GM21528 (cell line): ENCODE measurements at regions not wholly inside any gene's neighbourhood (a gene's known extent, or its start where the extent isn't known, plus 50 kb on each side); places are given as distances from the start of the nearest gene placed in this dataset.
"Not testable (repeated sequence)": the region's sequence is repeated elsewhere in the genome, so short reads cannot be mapped to it uniquely, and the experiment has no call there.

Source experiments
- ATAC-seq: cut with Tn5 transposase; IDR thresholded peaks from one replicate; pipeline ENCODE4 v1.9.1; 2021; ENCODE audit warnings: mild to moderate bottlenecking, moderate library complexity; ENCODE audit not compliant: unreplicated experiment, low FRiP score

DNA sequence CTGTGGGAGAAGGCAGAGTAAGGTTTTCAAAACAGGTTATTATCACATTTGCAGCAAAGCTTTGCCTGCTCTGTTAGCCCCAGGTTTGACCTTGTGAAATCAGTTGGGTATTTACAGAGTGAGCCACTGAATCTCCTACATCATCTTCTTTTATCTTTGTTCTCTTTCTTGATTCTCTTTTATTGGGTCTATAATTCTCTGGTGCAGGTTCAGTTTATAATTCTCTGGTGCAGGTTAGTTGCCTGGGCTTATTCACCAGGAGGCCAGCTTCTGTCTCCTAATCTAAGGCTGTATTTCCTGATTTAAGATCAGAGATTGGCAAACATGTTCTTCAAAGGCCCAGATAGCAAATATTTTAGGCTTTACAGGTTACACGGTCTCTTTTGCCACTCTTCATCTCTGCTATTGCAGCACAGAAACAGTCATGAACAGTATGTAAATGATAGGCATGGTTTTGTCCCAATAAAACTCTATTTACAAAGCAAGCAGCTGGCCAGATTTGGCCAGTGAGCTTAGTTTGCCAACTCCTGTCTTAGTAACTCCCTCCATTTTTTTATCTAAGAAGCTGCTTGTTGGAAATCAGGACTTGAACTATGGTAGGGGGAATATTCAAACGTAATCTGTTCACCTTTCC is 205.0 kb upstream of the RIMS1 start:
- no peak for ATAC-seq

DNA sequence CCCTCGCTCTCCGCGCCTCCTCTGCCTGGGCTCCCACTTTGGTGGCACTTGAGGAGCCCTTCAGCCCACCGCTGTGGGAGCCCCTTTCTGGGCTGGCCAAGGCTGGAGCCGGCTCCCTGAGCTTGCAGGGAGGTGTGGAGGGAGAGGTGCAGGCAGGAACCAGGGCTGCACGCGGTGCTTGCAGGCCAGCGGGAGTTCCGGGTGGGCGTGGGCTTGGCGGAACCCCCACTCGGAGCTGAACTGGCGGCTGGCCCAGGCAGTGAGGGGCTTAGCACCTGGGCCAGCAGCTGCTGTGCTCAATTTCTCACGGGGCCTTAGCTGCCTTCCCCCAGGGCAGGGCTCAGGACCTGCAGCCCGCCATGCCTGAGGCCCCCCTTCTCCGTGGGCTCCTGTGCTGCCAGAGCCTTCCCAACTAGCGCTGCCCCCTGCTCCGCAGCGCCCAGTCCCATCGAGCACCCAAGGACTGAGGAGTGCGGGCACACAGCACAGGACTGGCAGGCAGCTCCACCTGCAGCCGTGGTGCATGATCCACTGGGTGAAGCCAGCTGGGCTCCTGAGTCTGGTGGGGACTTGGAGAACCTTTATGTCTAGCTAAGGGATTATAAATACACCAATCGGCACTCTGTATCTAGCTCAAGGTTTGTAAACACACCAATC is 200.2 kb upstream of the RIMS1 start:
- not testable (repeated sequence) for ATAC-seq

- ATAC-seq: no peak
Observed at GRCh38 chr6:71698702-71699101, 187.6 kb upstream of the RIMS1 start.

DNA sequence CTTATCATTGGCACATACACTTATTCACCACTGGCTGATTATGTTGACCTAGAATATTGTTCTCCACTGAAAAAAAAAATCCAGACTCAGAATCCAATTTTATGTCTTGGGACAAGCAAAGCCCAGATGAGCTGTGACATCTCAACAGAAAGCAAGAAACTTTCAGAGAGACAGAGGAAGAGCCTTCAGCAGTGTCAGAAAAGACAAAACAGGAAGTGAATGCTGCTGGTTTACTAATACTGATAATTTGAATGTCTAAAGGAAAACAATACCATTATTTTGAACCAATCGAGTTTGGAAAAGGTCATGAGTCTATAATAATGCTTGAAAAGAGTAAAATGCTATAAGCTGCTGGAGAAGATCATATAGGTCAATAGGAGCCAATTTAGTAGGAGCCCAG is 179.8 kb upstream of the RIMS1 start:
- ATAC-seq: peak; percentile 75

- ATAC-seq: peak; percentile 11
Observed at GRCh38 chr6:71707059-71707458, 179.3 kb upstream of the RIMS1 start.

DNA sequence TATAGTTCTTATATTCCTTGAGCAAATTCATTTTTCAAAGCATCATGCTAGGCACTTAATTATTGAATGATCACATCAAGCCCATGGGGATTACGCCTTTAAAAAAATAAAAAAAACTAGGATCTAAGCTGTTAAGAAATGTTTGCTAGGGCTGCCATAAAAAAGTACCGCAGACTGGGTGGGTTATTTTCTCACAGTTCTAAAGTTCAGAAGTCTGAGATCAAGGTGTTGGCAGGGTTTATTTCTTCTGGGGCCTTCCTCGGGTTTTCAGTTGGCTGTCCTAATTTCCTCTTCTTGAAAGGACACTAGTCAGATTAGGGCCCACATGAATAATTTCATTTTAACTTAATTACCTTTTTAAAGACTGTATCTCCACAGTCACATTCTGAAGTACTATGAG is 165.6 kb upstream of the RIMS1 start:
- ATAC-seq: no peak

- ATAC-seq: no peak
Observed at GRCh38 chr6:71721642-71722041, 164.7 kb upstream of the RIMS1 start.

- no peak for ATAC-seq
Observed at GRCh38 chr6:71722736-71723135, 163.6 kb upstream of the RIMS1 start.

- no peak for ATAC-seq
Observed at GRCh38 chr6:71724456-71725125, 161.8 kb upstream of the RIMS1 start.

GRCh38 chr6:71725126-71725470 is 161.3 kb upstream of the RIMS1 start:
- no peak for ATAC-seq

DNA sequence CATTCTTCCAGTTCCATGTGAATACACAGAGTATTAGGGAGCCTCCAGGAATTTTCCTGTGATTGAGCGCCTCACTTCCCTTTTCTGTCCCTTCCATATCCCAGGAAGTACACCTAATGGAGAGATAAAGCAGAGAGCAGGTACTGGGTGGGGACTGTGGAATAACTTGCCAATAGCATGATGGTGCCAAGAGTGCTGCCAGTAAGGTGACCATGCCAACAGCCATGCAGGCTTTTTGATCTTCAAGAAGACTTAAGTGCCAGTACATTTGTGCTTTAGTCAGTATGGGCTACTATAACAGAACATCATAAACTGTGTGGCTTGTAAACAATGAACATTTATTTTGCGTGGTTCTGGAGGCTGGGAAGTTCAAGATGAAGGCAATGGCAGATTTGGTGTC is 160.2 kb upstream of the RIMS1 start:
- no peak for ATAC-seq

- peak; percentile 91 for ATAC-seq
Observed at GRCh38 chr6:71727632-71728294, 158.6 kb upstream of the RIMS1 start.

DNA sequence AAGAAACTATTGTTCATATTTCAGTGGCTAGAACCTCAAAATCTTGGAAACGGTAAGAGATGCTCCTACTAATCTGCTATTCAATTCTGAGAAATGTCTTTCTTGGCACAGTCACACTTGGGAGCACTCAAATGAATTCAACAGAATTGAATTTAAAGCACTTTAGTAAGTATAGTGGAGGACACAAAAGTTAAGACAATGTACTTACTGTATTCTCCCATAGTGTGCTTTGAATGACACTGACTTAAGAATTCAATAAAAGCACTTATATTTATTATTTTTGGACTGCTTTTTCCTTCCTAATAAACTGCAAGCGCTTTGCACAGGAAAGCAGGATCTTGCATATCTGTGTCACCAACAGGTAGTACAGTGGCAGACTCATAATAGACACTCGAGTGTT is 156.1 kb upstream of the RIMS1 start:
- no peak for ATAC-seq

- ATAC-seq: no peak
Observed at GRCh38 chr6:71733970-71734899, 152.1 kb upstream of the RIMS1 start.

DNA sequence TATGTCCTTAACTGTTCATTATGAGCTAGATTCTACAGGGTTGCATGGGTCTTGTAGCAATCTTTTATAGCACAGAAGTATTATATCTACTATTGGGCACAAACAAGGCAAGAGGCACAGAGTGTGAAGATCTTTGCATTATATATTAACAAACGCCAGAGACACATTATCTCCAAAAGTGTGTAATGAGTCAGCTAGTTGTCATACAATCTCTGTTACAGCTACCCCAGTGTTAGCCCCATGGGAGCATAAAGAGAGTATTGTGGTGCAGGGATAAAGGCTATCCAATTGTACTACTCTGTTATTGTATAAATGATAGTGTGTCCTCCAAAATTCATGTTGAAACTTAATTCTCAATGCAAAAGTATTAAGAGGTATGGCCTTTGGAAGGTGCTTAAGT is 148.4 kb upstream of the RIMS1 start:
- ATAC-seq: no peak

- no peak for ATAC-seq
Observed at GRCh38 chr6:71745525-71745924, 140.8 kb upstream of the RIMS1 start.

DNA sequence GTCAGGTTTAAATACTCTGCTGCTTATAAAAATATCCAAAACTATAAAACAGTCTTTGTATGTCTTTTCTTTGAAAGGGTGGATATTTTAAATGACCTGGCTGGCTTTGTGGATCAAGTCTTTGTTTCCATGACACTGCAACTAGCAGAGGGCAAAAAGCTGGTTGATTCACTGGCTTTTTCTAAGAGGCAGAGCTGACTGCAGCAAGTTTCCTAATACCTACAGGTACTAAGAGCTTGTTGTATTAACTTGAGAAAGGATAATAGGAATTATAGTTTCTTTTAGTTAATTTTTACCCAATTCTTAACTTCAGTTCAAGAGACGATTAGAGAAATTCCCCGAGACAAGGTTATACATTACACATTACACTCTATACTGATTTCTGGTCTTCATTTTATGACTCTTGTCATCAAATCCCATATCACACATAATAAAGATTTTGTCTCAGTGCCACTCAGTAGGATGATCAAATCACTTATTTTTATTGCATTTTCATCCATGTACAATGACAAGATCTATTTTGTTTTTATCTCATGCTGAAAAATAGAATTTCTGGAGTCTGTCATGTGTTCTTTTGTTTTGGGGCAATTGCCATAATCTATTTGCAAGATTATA is 120.1 kb upstream of the RIMS1 start:
- no peak for ATAC-seq

- no peak for ATAC-seq
Observed at GRCh38 chr6:71766796-71767195, 119.6 kb upstream of the RIMS1 start.

DNA sequence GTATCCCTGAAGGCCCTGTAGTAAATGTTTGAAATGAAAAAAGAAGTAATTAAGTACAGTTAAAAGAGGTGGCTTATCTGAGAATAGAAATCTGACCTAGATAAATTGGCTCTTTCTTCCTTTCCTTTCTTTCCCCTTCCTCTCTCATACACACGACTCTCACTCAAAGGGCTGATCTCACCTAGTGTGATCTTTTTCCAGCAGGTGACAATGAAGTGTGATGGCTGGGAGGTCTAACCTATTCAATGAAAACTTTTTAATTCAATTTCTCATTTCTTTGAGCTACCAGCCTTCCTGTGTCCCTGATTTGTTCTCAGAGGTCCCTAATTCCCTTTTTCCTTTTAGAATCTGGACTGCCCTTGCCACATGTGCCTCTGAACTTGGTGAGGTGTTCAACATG is 118.0 kb upstream of the RIMS1 start:
- ATAC-seq: no peak

DNA sequence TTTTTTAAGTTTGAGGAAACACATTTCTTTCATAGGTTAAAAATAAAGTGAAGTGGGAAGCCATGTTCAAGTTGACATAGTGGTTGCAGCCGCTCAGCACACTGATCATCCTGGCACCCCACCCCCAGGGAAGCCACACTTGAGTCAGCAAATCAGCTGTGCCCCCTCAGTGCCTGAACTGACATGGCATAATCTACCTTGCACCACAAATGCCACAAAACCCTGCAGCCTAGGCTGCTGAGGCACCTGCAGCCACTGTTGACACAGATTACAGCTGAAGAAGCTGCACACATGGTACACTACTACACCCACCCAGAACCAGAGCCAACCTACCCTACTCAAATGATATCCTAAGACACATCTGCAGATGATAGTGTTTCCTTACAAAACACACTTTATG is 77.5 kb upstream of the RIMS1 start:
- no peak for ATAC-seq
